Effector memory CD8-positive, alpha-beta T cell (primary cell): ENCODE measurements at regions not wholly inside any gene's neighbourhood (a gene's known extent, or its start where the extent isn't known, plus 50 kb on each side); places are given as distances from the start of the nearest gene placed in this dataset.
"Not testable (repeated sequence)": the region's sequence is repeated elsewhere in the genome, so short reads cannot be mapped to it uniquely, and the experiment has no call there.

ENCODE experiments used
- ATAC-seq: fragments of 150-1000 bp; cut with Tn5 transposase; replicated peaks from 2 replicates; pipeline ENCODE4 v1.10.0; 2021; ENCODE audit warnings: mild to moderate bottlenecking, moderate library complexity
- DNase-seq, 3 experiments: peaks; one replicate each; pipeline ENCODE4 v3.0.0; 2021
- H3K27ac Mint-ChIP-seq, 2 donors: one replicate each; pipeline ENCODE4 v1.8.0; 2022; ENCODE audit warnings: mild to moderate bottlenecking in 2 of 2, mixed read lengths in 2 of 2, moderate library complexity in 2 of 2
- H3K27me3 Mint-ChIP-seq, 2 donors: one replicate each; pipeline ENCODE4 v1.8.0; 2022; ENCODE audit warnings: mixed read lengths in 2 of 2
- H3K36me3 Mint-ChIP-seq: one replicate; pipeline ENCODE4 v1.8.0; 2022; ENCODE audit warnings: mild to moderate bottlenecking, moderate library complexity, mixed read lengths; ENCODE audit not compliant: insufficient read depth
- H3K4me1 Mint-ChIP-seq, 2 donors: one replicate each; pipeline ENCODE4 v1.8.0; 2022; ENCODE audit warnings: low read depth in 2 of 2, mixed read lengths in 2 of 2
- H3K4me3 Mint-ChIP-seq, 2 donors: one replicate each; pipeline ENCODE4 v1.8.0; 2022; ENCODE audit warnings: mild to moderate bottlenecking in 2 of 2, mixed read lengths in 2 of 2, moderate library complexity in 2 of 2
- H3K9me3 Mint-ChIP-seq, 2 donors: one replicate each; pipeline ENCODE4 v1.8.0; 2022; ENCODE audit warnings: mixed read lengths in 2 of 2

GRCh38 chr7:110413038-110413437 is 677.9 kb upstream of the LRRN3 start:
- Mint-ChIP-seq H3K27me3 (no peaks in the 10 kb centered on the region), H3K4me3 (no peak overlapping the region), H3K9me3 (peaks cover 2 to 7% of the 10 kb centered on the region in 2 donors), H3K36me3 (no peaks in the 10 kb centered on the region), H3K27ac (no peak overlapping the region), H3K4me1 (no peaks in the 10 kb centered on the region)
- ATAC-seq (no peak), DNase-seq (no peak)

GRCh38 chr7:110417611-110418010 is 673.3 kb upstream of the LRRN3 start:
- Mint-ChIP-seq H3K36me3 (peaks cover 4% of the 10 kb centered on the region), H3K9me3 (peaks cover 4 to 7% of the 10 kb centered on the region in 2 donors), H3K27ac (no peak overlapping the region), H3K4me1 (no peaks in the 10 kb centered on the region), H3K27me3 (no peaks in the 10 kb centered on the region), H3K4me3 (no peak overlapping the region)
- DNase-seq = no peak
- no peak for ATAC-seq

GRCh38 chr7:110418659-110419280 is 672.2 kb upstream of the LRRN3 start:
- no peaks in the 10 kb centered on the region for H3K4me1 Mint-ChIP-seq
- H3K4me3 Mint-ChIP-seq = no peak overlapping the region
- no peaks in the 10 kb centered on the region for H3K27me3 Mint-ChIP-seq
- no peak overlapping the region for H3K27ac Mint-ChIP-seq
- DNase-seq (no peak), ATAC-seq (no peak)
- peaks cover 4 to 12% of the 10 kb centered on the region in 2 donors for H3K9me3 Mint-ChIP-seq
- peaks cover 4% of the 10 kb centered on the region for H3K36me3 Mint-ChIP-seq

GRCh38 chr7:110420788-110421187 is 670.1 kb upstream of the LRRN3 start:
- Mint-ChIP-seq H3K9me3 (peaks cover 4 to 7% of the 10 kb centered on the region in 2 donors), H3K27ac (no peak overlapping the region), H3K4me1 (no peaks in the 10 kb centered on the region), H3K4me3 (no peak overlapping the region), H3K36me3 (peaks cover 4% of the 10 kb centered on the region), H3K27me3 (no peaks in the 10 kb centered on the region)
- ATAC-seq (no peak), DNase-seq (no peak)

- Mint-ChIP-seq H3K4me1 (no peaks in the 10 kb centered on the region), H3K27me3 (no peaks in the 10 kb centered on the region), H3K9me3 (peaks cover 3 to 7% of the 10 kb centered on the region in 2 donors), H3K4me3 (no peak overlapping the region), H3K27ac (no peak overlapping the region), H3K36me3 (peaks cover 4% of the 10 kb centered on the region)
- ATAC-seq = no peak
- DNase-seq = no peak
Observed at GRCh38 chr7:110421490-110422241, 669.3 kb upstream of the LRRN3 start.

GRCh38 chr7:110432061-110432553 is 658.8 kb upstream of the LRRN3 start:
- DNase-seq (no peak), ATAC-seq (no peak)
- Mint-ChIP-seq H3K27ac (no peak overlapping the region), H3K4me1 (no peaks in the 10 kb centered on the region), H3K9me3 (no peaks in the 10 kb centered on the region), H3K36me3 (no peaks in the 10 kb centered on the region), H3K4me3 (no peak overlapping the region), H3K27me3 (no peaks in the 10 kb centered on the region)

GRCh38 chr7:110438926-110439325 is 652.0 kb upstream of the LRRN3 start:
- not testable (repeated sequence) for H3K27ac Mint-ChIP-seq, H3K27me3 Mint-ChIP-seq, H3K4me3 Mint-ChIP-seq, ATAC-seq, DNase-seq, H3K36me3 Mint-ChIP-seq, H3K4me1 Mint-ChIP-seq, H3K9me3 Mint-ChIP-seq

GRCh38 chr7:110442381-110442837 is 648.5 kb upstream of the LRRN3 start:
- Mint-ChIP-seq H3K36me3 (no peaks in the 10 kb centered on the region), H3K4me1 (no peaks in the 10 kb centered on the region), H3K9me3 (no peaks in the 10 kb centered on the region), H3K4me3 (no peak overlapping the region), H3K27me3 (no peaks in the 10 kb centered on the region), H3K27ac (no peak overlapping the region)
- ATAC-seq (no peak), DNase-seq (no peak)

GRCh38 chr7:110446658-110447057 is 644.3 kb upstream of the LRRN3 start:
- no peak overlapping the region for H3K4me3 Mint-ChIP-seq
- H3K27ac Mint-ChIP-seq = no peak overlapping the region
- H3K36me3 Mint-ChIP-seq = no peaks in the 10 kb centered on the region
- no peaks in the 10 kb centered on the region for H3K27me3 Mint-ChIP-seq
- H3K9me3 Mint-ChIP-seq = peaks cover 0 to 6% of the 10 kb centered on the region in 2 donors
- H3K4me1 Mint-ChIP-seq = no peaks in the 10 kb centered on the region
- no peak for DNase-seq
- no peak for ATAC-seq

- no peak for ATAC-seq
- H3K4me1 Mint-ChIP-seq = no peaks in the 10 kb centered on the region
Observed at GRCh38 chr7:110448918-110449317, 642.0 kb upstream of the LRRN3 start.

GRCh38 chr7:110454713-110455112 is 636.2 kb upstream of the LRRN3 start:
- Mint-ChIP-seq H3K27ac (no peak overlapping the region), H3K4me3 (no peak overlapping the region), H3K27me3 (no peaks in the 10 kb centered on the region), H3K36me3 (no peaks in the 10 kb centered on the region), H3K9me3 (peaks cover 0 to 12% of the 10 kb centered on the region in 2 donors), H3K4me1 (no peaks in the 10 kb centered on the region)
- no peak for DNase-seq
- ATAC-seq = no peak

More at GRCh38 chr7:110448918-110449317, 642.0 kb upstream of the LRRN3 start:
- Mint-ChIP-seq H3K4me3 (no peak overlapping the region), H3K9me3 (peaks cover 0 to 6% of the 10 kb centered on the region in 2 donors), H3K27me3 (no peaks in the 10 kb centered on the region), H3K27ac (no peak overlapping the region), H3K36me3 (no peaks in the 10 kb centered on the region)
- DNase-seq = no peak

- H3K27ac Mint-ChIP-seq = no peak overlapping the region
- no peak overlapping the region for H3K4me3 Mint-ChIP-seq
- H3K27me3 Mint-ChIP-seq = no peaks in the 10 kb centered on the region
- DNase-seq = no peak
- H3K4me1 Mint-ChIP-seq = no peaks in the 10 kb centered on the region
- no peak for ATAC-seq
- H3K9me3 Mint-ChIP-seq = peaks cover 2 to 9% of the 10 kb centered on the region in 2 donors
- H3K36me3 Mint-ChIP-seq = no peaks in the 10 kb centered on the region
Observed at GRCh38 chr7:110461621-110462020, 629.3 kb upstream of the LRRN3 start.

- no peaks in the 10 kb centered on the region for H3K36me3 Mint-ChIP-seq
- DNase-seq = no peak
- ATAC-seq = no peak
- H3K27me3 Mint-ChIP-seq = no peaks in the 10 kb centered on the region
- H3K9me3 Mint-ChIP-seq = peaks cover 3 to 4% of the 10 kb centered on the region in 2 donors
- H3K27ac Mint-ChIP-seq = no peak overlapping the region
- H3K4me1 Mint-ChIP-seq = no peaks in the 10 kb centered on the region
- H3K4me3 Mint-ChIP-seq = no peak overlapping the region
Observed at GRCh38 chr7:110470420-110470819, 620.5 kb upstream of the LRRN3 start.

GRCh38 chr7:110472419-110472818 is 618.5 kb upstream of the LRRN3 start:
- not testable (repeated sequence) for DNase-seq, H3K4me3 Mint-ChIP-seq, ATAC-seq, H3K36me3 Mint-ChIP-seq, H3K4me1 Mint-ChIP-seq, H3K27me3 Mint-ChIP-seq, H3K9me3 Mint-ChIP-seq, H3K27ac Mint-ChIP-seq
